ENCODE measurements at regions not wholly inside any gene's neighbourhood (a gene's known extent, or its start where the extent isn't known, plus 50 kb on each side); places are given as distances from the start of the nearest gene placed in this dataset.

DNA sequence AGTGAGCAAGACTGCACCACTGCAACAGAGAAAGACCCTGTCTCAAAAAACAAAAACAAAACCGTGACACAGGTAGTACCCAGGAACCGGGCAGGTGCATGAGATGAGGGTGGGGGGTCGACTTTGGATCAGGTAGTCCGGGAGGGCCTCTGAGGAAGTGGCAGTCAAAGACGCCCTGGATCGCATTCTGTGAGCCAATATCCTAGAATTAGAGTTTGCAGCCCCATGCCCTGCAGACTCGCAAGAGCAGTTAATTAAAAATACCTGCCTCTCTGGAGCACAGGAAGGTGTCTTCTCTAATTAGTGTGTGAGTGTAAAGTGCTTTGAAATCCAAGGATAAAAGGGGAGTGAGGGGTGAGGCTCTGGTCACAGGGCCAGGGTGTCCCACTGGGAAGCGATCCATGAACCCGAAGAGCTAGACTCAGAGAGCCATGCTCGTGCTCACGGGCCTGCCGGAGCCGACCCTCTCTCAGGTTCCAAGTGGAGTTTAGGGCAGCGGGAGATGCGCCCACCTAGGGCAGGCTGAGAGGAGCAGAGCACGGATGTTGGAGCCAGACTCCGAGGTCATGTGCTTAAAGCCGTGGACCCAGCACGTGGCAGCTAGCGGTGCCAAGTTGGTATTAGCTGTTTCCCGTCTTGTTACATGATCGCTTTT is 74.7 kb upstream of the PTPN1 start:
- TF ChIP-seq GATA3 (IDR thresholded peaks at IDR 0.05; ENCODE audit: low read depth, low read length) (no peak), GATA2 (IDR thresholded peaks at IDR 0.05; ENCODE audit: low read depth, low read length) (no peak)
